GM18498 (cell line): ENCODE measurements at regions not wholly inside any gene's neighbourhood (a gene's known extent, or its start where the extent isn't known, plus 50 kb on each side); places are given as distances from the start of the nearest gene placed in this dataset.
"Not testable (repeated sequence)": the region's sequence is repeated elsewhere in the genome, so short reads cannot be mapped to it uniquely, and the experiment has no call there.

Experiments used
- ATAC-seq: cut with Tn5 transposase; IDR thresholded peaks from one replicate; pipeline ENCODE4 v1.9.1; 2021; ENCODE audit warnings: mild to moderate bottlenecking, moderate library complexity; ENCODE audit not compliant: unreplicated experiment

DNA sequence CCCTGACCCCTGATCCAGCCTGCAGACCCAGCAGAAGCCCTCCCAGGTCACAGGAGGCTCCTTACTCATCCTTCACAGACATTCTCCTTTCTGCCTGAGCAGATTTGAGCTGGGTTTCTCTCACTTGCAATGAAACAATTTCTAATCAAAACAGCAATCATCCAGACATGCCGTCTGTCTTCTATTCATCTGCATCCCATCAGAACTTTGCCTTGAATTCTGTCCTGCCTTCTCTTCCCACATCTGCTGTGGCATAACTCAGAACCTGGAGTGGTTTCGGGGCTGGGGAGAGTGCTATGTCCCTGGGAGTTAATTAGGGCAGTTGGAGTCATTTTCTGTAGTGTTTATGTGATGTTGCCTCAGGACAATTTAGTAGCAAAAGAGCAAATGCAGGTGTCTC, 278.6 kb downstream of the CBLN1 start:
- no peak for ATAC-seq

DNA sequence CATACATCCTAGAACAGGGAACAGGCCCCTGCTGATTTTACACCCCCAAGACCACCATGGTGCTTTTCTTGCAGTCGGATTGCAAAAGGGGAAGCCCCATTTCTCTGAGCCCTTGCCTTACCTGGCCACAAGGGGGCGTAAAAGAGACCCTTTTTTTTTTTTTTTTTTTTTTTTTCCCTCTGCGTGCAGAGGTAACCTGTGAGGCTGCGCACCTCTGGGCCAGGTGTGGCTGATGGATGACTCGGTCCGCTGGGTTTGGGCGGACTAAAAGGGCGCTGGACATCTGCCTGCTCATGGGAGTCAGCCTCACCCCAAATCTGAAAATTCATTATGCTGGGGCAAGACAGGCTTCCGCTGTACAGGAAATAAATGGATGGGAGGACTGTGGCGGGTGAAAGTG, 281.0 kb downstream of the CBLN1 start:
- ATAC-seq: no peak

DNA sequence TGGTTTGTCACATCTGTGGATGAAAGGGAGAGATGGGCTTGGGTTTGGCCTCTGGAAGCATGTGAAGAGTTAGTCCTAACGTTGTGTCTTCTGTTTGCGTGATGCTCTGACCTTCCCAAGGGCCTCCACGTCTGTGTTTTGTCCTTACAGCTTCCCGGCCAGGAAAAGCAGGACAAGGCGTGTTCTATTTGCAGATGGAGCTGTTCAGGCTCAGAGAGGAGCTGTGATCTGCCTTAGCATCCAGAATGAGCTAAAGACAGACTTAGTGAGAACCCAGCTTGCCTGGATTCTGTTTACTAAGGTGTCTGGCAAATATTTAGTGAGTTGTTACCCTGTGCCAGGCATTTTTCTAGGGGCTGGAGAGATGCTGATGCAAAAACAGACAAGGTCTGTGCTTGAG, 282.1 kb downstream of the CBLN1 start:
- ATAC-seq: no peak

DNA sequence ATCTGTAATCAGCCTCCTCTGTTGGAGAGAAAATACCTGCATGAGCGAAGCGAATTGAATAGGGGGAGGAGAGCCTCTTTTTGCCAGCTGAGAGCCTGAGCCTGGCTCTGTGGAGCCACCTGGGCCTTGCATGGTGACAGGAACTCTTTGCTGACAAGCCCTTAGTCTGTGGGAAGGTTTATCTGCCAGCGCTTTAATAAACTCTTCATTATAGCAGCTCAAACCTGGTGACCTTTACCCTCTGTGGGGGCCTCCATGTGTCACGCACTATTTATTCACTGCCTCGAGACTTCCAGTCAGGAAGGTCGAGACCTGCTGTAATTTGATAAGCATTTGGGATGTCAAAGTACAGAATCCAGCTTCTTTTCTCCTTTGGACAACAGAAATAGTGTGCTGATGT, 282.6 kb downstream of the CBLN1 start:
- no peak for ATAC-seq

- no peak for ATAC-seq
These were observed 283.7 kb downstream of the CBLN1 start for GRCh38 chr16:48997946-48998345.

- no peak for ATAC-seq
These were observed 284.5 kb downstream of the CBLN1 start for GRCh38 chr16:48997081-48997615.

DNA sequence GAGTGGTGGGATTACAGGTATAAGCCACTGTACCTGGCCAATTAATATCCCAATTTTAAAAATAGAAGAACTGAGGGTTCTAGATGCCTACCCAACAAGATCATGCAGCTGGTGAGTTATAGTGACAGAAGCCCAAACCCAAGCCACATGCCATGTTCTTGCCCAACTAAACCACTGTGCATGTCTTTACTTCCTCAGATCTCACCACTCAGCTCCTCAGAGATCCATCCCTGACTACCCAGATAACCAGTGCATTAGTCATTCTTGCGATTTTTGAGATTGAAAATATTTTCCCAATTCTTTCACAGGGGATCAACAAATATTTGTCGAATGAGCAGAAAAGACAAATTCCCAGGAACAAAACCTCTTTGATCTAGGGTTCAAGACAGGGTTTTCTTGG, 303.1 kb downstream of the CBLN1 start:
- no peak for ATAC-seq

GRCh38 chr16:48972236-48972635, 309.4 kb downstream of the CBLN1 start:
- no peak for ATAC-seq

GRCh38 chr16:48971571-48972077, 310.0 kb downstream of the CBLN1 start:
- ATAC-seq: no peak

DNA sequence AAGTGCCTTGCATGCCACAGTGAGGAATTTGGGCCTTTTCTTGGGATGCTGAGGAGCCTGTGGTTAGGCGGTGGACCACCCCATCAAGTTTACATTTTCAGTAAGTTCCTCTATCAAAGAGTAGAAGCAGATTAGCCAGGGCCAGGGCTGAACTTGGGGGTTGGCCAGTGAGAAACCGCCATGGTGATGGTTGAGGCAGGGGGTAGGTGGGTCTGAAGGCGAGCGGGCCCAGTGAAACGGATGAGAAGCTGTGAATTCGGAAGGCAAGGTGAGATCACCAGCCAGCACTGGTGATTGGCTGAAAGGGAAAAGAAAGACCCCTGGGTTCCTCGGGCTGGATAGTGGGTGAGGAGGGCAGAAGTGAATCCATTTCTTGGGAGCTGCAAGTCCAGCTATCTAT, 311.4 kb downstream of the CBLN1 start:
- ATAC-seq: no peak

GRCh38 chr16:48969611-48970010, 312.0 kb downstream of the CBLN1 start:
- no peak for ATAC-seq

GRCh38 chr16:48965386-48965785, 316.3 kb downstream of the CBLN1 start:
- no peak for ATAC-seq

- ATAC-seq: no peak
These were observed 317.6 kb downstream of the CBLN1 start for GRCh38 chr16:48963901-48964615.

- ATAC-seq: no peak
These were observed 318.3 kb downstream of the CBLN1 start for GRCh38 chr16:48963306-48963705.

DNA sequence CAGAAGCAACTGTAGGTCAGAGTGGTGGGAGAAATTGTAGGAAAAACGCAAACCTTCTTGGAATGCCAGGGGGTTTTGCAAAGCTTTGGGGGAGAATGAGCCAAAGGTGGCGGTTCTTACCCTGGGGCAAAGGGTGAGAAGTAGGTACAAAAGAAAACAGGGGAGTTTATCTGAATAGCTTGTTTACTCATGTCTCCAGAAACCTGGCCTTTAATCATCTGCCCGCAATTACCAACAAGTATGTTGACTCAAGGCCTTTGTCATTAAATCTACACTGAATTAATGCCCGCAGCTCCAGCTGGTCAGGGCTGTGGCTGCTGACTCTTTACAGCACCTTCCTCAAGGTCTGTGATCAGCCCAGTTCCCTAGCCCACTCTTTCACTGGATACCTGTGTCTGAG, 320.1 kb downstream of the CBLN1 start:
- no peak for ATAC-seq

DNA sequence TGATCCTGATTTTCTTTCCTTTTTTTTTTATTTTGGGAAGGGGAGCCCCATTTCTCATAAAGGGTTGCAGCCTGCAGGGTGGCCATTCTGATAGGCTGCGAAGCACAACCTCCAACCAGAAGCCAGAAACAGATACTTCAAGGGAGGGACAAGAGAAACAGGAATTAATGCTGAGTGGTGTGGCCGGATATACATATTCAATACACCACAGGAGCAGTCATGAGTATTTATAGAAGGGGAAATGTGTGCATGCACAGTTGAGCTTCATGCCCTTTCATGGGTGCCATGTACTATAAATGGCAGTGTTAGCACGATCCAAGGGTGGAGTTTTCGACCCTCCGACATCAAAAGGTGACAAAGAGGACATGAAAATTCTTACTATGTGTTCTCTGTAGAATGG, 320.8 kb downstream of the CBLN1 start:
- no peak for ATAC-seq

- no peak for ATAC-seq
These were observed 321.9 kb downstream of the CBLN1 start for GRCh38 chr16:48959747-48960146.

DNA sequence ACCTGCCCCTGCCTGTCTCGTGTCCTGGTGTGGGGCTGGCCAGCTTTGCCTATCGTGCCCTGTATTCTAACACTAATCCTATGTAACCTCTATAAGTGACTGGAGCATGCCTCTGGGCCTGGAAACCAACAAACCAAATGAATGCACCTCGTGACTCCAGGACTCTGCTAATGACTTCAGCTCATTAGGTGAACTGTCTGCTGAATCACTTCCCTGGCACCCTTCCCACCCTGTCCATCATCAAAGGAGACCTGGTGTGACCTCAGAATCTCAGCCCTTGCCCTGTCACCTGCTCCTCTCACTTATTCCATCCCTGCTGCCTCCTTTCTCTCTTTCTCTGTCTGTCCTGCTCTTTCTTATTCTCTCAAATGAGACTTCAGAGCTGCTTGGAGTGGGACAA, 322.4 kb downstream of the CBLN1 start:
- ATAC-seq: no peak

DNA sequence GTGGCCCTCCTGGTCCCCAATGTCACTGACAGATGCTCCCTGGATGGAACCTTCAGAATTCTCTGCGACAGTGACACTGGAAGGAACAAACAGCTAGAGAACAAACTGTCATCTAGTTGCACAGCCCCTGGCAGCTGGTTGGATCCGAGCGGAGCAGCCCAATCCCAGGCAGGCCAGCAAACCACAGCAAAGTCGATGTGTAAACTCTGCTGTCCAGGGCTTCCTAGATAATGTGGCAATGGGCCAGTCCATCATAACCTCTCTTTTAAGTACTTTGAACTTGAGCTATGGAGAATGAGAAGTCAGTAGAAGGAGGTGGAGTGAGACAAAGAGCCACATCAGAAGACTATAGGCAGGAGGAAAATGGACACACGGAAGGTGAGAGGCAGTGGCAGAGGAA, 323.0 kb downstream of the CBLN1 start:
- no peak for ATAC-seq

DNA sequence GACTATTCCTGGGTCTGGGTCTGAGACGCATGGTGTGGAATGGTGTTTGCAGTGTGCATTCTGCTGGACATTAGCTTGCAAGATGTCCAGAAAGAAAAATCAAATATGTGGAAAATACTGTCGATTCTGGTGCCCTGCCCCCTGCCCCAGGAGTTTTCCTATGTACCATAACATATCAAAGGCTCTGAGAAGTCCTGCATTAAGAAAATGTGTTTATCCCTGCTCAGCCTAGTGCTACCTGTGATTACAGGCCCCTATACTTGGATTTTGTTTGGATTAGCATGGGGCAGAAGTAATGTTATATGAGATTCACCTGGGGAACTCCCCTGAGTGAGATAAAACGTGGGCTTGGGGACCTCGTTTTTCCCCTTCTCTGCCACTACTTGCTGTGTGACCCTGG, 325.0 kb downstream of the CBLN1 start:
- no peak for ATAC-seq

DNA sequence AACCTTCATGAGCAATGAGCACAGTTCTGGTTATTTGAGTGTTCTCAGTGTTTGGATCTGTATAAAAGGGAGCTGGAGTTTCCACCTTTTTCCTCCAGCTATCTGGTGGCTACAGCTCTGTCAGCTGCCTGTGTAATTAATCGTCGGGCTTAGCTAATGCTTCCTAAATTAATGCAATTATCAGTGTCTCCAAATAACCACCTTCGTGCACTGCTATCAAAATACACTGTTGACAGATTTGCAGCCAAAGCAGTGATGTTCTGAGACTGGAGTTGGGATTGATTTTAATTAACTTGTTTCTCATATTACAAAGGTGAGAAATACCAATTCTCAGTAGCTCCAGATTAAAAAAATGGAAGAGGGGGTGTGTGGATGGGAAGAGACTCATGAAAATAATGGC, 325.8 kb downstream of the CBLN1 start:
- ATAC-seq: no peak

DNA sequence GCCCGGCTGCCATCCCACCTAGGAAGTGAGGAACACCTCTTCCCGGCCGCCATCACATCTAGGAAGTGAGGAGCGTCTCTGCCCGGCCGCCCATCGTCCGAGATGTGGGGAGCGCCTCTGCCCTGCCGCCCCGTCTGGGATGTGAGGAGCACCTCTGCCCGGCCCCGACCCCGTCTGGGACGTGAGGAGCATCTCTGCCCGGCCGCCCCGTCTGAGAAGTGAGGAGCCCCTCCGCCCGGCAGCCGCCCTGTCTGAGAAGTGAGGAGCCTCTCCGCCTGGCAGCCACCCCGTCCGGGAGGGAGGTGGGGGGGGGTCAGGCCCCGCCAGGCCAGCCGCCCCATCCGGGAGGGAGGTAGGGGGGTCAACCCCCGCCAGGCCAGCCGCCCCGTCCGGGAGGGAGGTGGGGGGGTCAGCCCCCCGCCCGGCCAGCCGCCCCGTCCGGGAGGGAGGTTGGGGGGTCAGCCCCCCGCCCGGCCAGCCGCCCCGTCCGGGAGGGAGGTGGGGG, 330.0 kb downstream of the CBLN1 start:
- ATAC-seq: not testable (repeated sequence)

DNA sequence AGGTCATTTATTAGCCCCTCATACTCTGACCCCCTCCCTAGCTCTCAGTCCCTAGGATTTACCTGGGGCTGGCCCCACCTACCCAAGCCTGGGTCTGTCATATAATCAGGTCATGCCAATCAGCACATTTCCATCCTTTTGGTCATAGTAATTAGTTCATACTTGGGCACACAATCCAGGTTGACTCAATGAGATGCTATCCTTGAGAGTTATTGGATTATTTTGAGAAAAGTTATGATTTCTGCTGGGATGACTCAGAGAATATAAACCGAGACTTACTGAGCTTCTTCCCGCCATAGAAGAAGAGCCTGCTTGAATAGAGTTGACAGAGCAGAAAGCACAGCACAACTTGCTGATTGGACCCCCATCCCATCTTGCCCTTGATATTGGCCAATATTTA, 331.5 kb downstream of the CBLN1 start:
- no peak for ATAC-seq
